B cell (primary cell): ENCODE measurements at regions not wholly inside any gene's neighbourhood (a gene's known extent, or its start where the extent isn't known, plus 50 kb on each side); places are given as distances from the start of the nearest gene placed in this dataset.
"Not testable (repeated sequence)": the region's sequence is repeated elsewhere in the genome, so short reads cannot be mapped to it uniquely, and the experiment has no call there.

Source experiments
- EZH2 ChIP-seq: IDR thresholded peaks from 2 replicates; pipeline ENCODE4 v1.6.1; 2012; ENCODE audit warnings: borderline replicate concordance, low read depth, mild to moderate bottlenecking, moderate library complexity, low read length; ENCODE audit not compliant: insufficient read depth, poor library complexity, severe bottlenecking
- TF ChIP-seq, protein P1 (sequence below): fragments of 200-600 bp; IDR thresholded peaks from one replicate; pipeline ENCODE4 v1.8.0; 2022; ENCODE audit warnings: antibody characterized with exemption, mild to moderate bottlenecking

GRCh38 chr7:153748885-153749284, 303.3 kb upstream of the DPP6 start:
- TF ChIP-seq, protein P1, sequence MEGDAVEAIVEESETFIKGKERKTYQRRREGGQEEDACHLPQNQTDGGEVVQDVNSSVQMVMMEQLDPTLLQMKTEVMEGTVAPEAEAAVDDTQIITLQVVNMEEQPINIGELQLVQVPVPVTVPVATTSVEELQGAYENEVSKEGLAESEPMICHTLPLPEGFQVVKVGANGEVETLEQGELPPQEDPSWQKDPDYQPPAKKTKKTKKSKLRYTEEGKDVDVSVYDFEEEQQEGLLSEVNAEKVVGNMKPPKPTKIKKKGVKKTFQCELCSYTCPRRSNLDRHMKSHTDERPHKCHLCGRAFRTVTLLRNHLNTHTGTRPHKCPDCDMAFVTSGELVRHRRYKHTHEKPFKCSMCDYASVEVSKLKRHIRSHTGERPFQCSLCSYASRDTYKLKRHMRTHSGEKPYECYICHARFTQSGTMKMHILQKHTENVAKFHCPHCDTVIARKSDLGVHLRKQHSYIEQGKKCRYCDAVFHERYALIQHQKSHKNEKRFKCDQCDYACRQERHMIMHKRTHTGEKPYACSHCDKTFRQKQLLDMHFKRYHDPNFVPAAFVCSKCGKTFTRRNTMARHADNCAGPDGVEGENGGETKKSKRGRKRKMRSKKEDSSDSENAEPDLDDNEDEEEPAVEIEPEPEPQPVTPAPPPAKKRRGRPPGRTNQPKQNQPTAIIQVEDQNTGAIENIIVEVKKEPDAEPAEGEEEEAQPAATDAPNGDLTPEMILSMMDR, result not testable (repeated sequence)
- TF ChIP-seq EZH2, result not testable (repeated sequence)
